GM18870 (cell line): ENCODE measurements at regions not wholly inside any gene's neighbourhood (a gene's known extent, or its start where the extent isn't known, plus 50 kb on each side); places are given as distances from the start of the nearest gene placed in this dataset.

Experiments used
- ATAC-seq: cut with Tn5 transposase; IDR thresholded peaks from one replicate; pipeline ENCODE4 v1.9.1; 2021; ENCODE audit warnings: moderate library complexity; ENCODE audit not compliant: unreplicated experiment

DNA sequence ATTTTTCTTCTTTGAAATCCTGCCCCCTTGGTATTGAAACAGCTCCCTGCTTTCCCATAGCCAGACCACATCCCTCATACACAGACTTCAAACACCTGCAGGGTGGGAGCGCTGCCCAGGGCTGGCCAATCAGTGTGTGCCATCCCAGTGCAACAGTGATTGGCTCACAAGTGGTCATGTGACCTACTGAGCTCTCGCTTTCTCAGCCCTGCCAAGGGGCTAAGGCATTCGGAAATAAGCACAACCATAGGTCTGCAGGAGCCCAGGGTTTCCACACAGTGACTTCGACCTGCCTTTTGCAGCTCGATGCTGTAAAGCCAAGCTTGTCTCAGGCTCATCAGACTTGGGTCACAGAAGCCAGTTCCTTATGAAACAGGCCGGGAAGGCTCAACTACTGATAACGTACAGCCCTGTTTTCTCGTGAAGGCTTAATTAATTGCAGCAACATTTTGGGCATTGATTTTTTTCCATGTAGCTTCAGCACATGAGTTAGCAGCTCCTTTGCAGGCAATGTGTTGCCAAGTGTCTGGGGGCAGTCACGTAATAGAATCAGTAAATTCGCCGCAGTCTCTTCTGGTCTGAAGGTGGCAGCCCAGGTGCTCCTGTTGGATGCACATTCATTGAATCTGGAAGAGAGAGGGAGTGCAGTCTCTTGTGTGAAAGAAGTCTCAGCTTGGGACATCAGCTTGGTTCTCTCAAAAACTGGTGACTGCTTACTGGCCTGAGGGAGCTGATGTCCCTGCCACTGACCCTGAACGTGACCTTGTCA lies 1091.8 kb downstream of the AACS start:
- no peak for ATAC-seq

DNA sequence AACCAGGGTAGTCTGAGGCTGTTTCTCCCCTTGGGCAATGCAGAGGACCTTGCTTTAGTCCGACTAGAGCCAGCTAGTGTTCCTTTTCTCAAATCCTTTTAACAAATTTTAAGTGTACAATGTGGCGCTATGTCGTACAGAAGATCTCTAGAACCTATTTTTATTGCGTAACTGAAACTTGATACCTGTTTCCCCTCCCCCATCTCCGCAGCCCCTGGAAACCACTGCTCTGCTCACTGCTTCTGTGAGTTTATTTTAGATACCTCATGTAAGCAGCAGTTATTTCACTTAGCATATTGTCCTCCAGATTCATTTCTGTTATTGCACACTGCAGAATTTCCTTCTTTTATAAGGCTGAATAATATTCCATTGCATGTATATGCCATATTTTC lies 1092.3 kb downstream of the AACS start:
- ATAC-seq = no peak

DNA sequence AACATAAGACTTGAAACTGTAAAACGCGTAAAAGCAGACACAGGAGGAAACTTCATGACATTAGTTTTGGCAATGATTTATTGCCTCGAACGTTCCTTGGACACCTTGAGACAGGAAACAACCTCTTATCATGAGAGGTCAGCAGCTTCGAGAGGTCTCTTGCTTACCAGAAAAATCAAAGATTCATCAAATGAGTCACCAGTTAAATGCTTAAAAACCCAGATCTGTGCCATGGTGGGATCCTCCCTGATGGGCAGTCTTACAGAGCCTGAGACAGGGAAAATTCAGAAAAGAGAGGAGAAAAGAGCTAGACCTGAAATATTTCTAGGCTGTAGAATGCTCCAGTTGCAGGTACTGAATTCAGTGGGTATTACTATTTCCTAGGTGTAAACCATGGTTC lies 1093.9 kb downstream of the AACS start:
- no peak for ATAC-seq

DNA sequence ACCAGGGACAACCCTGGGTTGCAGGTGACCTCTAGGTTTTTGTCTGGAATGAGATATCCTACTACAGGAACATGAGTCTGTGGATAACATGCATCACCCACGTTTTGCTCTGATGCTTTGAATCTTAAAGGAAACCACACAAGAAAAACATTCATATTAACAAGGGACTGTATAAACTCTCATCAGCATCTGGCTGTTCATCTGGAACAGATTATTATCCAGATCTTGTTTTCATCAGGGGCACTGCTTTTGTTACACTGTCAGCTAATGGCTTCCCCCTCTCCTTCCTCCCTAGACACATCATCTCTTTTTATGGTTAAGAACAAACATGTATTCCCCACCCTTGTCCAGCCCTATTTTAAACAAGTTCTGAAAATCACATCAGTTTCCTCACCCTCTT lies 1095.7 kb downstream of the AACS start:
- no peak for ATAC-seq

DNA sequence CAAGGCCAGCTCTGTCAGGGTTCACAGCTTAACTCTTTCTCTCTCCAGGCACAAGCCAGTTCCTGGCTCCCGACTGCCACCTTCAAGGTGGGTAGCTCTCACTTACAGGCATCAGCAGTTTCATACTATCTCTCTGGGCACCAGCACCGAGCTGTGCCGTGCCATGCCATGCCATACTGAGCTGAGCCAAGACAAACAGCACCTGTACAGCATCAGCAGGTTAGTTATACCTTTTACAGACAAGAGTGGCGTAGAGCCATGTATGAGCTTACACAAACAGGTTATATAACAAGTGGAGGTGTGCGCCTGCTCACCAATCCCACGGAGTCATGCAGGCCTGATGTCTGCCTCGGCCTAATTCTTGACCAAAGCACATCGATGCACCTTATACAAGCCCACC lies 1098.7 kb downstream of the AACS start:
- ATAC-seq = no peak

DNA sequence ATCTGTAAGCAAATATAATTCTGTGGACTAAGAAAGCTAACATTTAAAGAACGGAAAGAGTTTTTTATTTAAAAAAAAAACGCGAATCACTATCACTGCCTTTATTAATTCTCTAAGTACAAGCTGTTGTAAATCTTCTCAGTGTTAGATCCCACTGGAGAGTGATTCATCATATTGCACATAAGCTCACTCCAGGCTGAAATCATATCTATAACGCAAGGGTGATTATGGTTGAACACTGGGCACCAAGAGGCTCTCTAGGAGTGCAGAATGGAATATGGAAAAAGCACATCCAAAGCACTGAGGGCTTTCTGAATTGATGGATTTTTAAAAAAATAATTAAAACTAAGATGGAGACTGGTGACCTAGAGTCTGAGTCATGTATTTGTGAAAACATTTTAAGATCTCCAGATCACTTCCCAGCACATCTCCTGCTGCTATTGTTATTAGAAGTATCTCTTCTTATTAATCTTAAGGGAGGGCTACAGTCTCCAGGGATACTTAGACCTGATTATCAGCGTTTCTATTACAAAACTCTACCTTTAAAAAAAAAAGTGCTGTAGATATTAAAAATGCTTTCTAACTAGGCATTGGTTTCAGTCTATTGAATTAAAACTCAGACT lies 1106.8 kb downstream of the AACS start:
- ATAC-seq = no peak

DNA sequence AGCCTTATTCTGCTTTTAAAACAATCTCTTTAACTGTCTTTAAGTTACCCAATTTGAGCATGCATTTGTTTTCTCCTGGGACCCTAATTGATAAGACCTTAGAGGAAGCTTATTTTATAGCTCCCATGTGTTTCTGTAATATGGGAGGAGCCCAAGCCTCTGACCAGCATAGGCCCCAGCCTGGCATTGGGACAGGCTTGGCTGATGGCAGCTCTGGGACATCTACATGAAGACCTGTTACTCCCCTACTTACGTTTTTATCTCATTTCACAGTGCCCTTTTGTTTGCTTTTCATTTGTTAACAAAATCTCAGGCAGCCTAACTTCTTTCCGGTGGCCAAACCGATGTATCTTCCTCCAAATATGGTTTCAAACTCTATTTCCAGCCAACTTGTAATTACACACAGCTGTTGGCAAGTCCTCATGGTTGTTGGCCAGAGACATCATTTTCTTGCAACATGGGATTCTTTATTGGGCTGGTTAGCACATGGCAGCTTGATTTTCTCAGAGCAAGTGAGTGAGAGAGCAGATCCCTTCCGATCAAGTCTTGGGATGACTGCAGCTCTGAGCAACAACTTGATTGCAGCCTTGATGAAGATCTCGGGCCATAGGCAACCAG lies 1117.5 kb downstream of the AACS start:
- no peak for ATAC-seq

DNA sequence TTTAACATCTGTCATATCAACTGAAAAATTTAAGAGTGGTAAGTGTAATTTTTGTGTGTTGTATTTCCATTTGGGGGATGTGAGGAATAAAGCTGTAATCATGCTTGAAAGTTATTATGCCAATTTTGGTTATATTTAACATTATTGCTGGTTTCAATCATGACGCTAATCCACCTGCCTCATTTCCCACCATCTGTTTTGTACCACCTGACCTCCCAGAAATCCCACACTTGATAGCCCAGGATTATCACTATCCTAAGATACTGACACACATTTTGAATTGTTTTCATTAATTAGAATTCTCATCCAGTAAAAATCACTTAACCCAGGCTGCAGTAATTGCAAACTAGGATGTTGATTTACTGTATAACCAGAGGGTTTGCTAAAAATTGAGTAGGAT lies 1119.8 kb downstream of the AACS start:
- ATAC-seq = no peak

DNA sequence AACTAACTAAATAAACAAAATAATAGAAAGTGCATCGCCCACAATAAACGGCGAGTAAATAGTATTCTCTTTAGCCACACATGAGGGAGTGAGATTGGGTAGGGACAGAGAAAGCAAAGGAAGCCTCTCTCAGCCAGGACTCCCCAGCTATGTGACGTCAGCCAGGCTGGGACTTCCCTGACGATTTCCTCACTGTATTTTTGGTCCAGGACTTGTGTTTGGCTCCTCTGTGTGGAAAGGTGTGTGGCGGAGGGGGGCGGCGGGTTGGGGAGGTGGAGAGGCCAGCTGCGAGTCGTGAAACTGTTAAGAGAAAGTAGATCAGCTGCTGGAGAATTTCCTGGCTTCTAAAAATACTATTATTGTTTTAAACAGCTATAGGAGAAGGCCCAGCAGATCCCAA lies 1124.6 kb downstream of the AACS start:
- no peak for ATAC-seq

DNA sequence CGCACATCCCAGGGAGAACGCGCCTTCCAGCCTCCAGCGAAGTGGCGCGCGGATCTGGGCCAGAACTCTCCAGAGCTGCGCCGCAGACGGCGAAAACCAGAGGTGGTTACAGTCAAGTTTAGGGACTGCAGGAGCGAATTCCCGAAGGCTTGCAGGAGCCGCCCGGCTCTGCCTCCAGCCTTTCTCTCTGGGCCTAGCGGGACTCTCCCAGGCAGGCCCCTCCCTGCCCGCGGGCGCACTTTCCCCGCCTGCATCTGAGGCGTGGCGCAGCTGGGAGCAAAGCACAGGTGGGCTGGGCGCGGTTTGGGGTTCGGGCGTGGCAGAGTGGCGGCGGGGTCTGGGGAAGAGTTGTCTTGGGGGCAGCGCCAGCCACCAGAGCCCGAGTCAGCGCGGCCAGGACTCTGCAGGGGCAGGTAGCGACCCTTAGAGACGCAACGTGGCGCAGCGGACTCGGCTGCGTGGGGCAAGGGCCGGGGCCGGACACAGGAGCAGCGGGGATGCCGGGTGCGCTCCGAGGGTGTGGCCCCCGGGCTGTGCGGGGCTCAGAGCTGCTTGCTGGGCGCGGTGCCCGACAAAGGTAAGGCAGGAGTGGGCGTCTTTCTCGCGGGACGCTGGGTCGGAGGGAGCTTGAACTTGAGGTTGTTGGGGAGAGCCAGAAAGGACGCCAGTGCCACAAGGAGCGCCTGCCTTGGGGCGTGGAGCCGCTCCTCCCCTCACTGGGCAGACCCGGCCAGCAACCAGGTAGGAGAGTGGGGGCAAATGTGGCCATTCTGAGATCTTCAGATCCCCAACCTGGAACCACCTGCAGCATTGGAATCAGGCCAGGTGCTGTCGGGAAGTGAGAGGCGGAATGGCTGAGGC lies 1126.0 kb downstream of the AACS start:
- ATAC-seq = no peak

DNA sequence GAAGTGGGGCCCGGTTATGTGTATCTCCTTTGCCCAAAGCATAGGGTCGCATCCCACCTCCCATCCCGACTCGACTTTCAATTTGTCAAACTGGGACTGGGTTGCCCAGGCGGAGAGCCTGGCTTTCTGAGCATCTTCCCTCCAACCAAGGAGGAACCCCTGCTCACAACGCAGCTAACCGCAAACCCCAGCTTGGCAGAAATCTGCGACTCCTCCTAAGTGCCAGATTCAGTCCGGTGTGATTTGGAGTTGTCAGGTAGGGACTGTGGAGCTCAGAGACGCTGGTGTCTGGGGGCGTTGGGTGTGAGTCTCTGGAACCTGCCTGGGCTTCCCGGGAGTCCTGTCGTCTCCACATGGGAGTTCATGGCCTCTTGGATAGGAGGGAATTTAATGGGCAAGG lies 1126.7 kb downstream of the AACS start:
- ATAC-seq = no peak

DNA sequence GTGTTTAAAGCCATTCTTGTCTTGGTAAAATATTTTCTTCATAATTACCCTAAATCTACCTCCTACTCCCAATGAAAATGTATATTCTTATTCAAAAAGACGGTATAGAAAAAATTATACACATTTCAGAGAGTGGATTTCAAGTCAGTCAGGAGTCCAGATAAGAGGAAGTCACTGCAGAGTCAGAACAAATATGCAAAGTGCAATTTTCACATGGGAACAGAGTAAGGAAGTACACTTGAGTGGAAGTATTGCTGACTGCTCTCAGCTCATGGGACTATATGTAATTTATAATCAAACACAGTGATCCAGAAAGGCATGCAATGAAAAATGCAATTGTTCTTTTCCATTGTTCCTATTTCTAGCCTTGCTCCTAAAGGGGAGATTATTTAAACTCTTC lies 1128.0 kb downstream of the AACS start:
- ATAC-seq = no peak

DNA sequence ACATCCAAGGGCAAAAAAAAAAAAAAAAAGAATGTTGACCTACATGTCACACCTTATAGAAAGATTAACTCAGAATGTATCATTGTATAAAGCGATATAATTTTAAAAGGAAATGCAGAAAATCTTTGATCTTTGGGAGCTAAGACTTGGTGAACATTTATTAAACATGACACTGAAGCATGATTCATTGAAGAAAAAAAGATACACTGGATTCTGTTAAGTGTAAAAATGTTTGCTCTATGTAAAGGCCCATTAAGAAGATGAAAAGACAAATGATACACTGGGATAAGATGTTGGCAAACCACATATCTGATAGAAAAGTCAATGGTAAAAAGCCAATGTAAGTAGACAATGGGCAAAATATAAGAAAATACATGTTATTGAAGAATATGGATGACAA lies 1131.0 kb downstream of the AACS start:
- ATAC-seq = no peak

DNA sequence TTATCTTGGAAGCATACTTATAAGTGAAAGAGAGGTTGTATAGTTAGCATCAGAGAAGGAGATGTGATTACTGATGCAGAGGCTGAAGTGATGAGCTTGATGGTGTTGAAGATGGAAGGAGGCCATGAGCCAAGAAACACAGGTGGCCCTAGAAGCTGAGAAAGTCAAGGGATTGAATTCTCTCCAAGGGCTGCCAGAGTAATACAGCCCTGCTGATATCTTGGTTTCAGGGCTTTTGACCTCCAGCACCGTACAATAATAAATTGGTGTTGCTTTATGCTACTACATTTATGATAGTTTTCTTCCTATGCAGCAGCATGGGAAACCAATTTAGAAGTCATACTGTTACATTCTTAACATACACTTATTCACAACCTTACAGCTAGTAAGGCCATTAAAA lies 1133.3 kb downstream of the AACS start:
- no peak for ATAC-seq

DNA sequence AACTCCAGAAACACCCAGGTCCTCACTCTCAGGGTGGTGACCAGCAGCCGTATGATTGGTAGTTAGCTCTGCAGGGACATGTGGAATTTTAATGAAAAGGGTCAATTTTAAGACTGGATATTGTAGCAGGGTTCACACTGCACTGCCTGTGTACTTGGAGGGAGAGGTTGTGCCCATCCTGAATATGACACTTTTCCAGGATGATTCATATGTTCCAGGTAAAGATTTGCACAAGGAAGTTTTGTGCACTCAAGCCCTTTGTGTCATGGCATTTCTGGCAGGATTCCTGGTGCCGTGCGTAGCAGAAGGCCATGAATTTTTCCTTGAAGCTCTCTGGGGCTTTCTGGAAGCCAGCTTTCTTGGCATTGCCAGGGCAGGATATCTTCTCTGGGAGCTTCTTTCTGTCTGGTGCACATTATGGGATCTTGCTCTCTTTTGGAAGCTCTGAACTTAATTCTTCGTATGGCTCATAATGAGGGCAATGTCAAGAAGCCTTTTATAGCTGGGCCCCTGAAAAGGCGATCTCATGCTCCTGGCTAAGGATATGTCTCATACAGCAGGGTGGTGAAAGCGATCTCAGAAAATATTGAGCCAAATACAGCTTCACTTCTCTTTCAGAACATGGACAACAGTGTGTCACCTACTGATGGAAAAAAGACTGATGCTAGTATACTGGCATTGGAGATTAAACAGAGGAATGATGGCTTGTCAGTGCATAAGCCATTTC lies 1133.9 kb downstream of the AACS start:
- ATAC-seq = no peak

DNA sequence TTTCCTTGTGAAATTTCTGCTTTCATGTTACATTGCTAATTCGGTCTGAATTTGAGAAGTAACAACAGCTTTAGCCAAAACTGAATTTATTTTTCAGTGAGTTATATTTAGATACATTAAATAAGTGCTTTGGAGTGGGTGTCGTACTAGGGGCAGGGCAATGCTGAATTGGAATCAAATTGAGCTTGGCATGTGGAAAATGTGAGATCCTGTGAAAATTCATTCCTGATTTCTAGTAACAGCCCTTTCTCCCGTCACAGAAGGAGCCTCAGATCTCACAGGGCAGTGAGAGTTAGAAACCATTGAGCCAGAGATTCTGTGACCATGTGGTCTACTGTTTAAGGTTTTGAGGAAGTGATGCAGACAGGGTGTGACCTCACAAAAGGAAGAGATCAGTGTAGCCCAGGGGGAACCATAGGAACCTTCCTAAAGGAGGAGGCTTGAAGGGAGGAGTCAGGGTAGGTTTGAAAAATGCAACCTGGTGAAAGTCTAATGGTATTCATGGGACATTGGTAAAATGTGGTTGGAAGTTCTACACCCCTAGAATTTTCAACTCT lies 1136.8 kb downstream of the AACS start:
- no peak for ATAC-seq

DNA sequence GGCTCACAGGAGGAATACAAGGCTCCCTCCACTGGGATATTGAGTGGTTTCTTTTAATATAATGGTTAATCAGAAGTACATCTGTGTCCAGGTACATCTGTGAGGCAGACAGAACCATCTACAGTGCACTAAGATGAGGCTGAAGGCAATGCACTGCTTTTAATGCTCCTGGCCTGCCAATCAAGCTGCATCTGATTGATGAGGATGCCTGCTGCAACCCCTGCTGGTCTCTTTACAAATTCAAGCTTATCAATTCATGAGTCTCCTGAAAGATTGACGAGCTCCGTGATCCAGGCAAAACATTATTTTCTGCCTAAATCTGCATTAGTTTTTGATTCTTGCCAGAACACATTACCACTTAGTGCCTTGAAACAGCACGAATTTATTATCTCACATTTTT lies 1139.1 kb downstream of the AACS start:
- no peak for ATAC-seq

DNA sequence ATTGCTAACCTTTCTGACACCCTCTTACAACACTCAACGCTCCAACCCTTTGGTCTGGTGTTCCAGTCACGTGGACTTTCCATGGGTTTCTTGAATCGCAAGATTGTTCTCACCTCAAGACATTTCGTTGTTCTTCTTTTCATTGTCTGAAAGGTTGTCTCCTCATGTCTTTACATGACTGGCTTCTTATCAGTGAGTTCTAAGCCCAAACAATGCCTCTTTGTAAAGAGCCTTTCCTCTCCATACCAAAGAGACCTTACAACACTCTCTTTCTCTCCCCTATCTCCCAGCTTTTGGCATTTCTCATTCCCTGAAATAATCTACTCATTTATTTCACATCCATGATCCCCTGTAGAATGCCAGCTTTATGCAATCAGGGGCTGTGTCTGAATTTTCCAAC lies 1144.8 kb downstream of the AACS start:
- ATAC-seq = no peak

DNA sequence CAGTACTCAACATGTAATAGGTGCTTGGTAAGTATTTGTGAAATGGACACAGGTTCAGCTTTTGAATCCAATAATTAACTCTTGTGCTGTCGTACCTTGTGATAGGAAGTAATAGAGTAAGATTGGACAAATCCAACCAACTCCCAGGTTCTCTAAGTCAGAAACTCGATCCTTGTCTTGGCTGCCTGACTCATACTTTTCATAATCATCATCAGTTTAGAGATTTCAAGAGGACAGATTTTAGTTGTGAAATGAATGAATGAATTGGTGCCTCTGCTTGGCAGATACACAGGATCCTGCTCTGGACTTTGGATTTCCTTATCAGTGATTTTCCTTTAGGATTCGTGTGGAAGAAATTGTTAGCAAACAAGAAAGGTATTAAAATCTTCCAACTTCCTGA lies 1145.2 kb downstream of the AACS start:
- ATAC-seq = no peak

DNA sequence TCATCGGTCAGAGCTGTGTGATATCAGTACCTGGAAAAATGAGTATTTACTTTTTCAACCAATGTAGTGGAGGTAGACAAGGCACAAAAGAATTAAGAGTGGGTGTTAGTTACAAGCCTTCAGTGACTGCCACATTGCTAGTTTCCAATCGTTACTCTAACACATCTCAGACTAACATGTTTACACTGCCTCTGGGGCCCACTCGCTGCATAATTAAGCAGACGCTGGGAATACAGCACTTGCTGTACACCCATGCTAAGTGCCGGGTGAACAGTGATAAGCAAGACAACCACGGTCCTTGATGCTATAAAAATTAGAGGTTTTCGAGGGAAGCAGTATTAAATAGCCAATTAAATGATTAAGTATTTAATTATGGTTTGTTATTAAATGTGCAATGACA lies 1147.6 kb downstream of the AACS start:
- no peak for ATAC-seq

DNA sequence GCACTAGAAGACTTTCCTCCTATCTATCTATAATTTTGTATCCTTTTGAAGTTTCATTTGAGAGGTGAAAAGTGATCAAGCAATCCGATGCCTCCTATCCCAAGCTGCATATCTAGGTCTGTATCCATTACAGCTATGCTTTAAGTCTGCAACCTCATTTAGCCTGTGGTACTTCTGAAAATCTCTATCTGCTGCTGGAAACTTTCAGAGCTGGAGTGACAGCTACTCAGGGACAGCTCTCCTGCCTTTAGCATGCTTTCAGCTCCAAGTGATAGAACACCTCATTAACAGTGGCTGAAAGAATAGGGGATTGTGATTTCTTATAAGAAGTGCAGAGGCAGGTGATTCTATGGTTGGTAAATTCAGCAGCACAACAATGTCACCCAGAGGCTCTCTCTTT lies 1153.5 kb downstream of the AACS start:
- ATAC-seq = no peak
